GM19351 (cell line): ENCODE measurements at regions not wholly inside any gene's neighbourhood (a gene's known extent, or its start where the extent isn't known, plus 50 kb on each side); places are given as distances from the start of the nearest gene placed in this dataset.
"Not testable (repeated sequence)": the region's sequence is repeated elsewhere in the genome, so short reads cannot be mapped to it uniquely, and the experiment has no call there.

ENCODE experiments used
- ATAC-seq: cut with Tn5 transposase; IDR thresholded peaks from one replicate; pipeline ENCODE4 v1.9.1; 2021; ENCODE audit warnings: mild to moderate bottlenecking, moderate library complexity; ENCODE audit not compliant: unreplicated experiment

GRCh38 chr2:237240252-237240651, 154.6 kb downstream of the COPS8 start:
- no peak for ATAC-seq

GRCh38 chr2:237240868-237241267, 155.2 kb downstream of the COPS8 start:
- not testable (repeated sequence) for ATAC-seq

- ATAC-seq = no peak
Measured at GRCh38 chr2:237242091-237242536, 156.4 kb downstream of the COPS8 start.

- ATAC-seq = no peak
Measured at GRCh38 chr2:237243487-237243886, 157.8 kb downstream of the COPS8 start.

- ATAC-seq = no peak
Measured at GRCh38 chr2:237244178-237244577, 158.5 kb downstream of the COPS8 start.

GRCh38 chr2:237244976-237245646, 159.4 kb downstream of the COPS8 start:
- ATAC-seq = no peak

- ATAC-seq = no peak
Measured at GRCh38 chr2:237250599-237250998, 163.4 kb downstream of the COL6A3 start.

- ATAC-seq = no peak
Measured at GRCh38 chr2:237251986-237252385, 162.0 kb downstream of the COL6A3 start.

- ATAC-seq = no peak
Measured at GRCh38 chr2:237253046-237253702, 160.8 kb downstream of the COL6A3 start.

GRCh38 chr2:237254369-237254861, 159.5 kb downstream of the COL6A3 start:
- no peak for ATAC-seq

- ATAC-seq = no peak
Measured at GRCh38 chr2:237254911-237255578, 158.9 kb downstream of the COL6A3 start.

GRCh38 chr2:237256887-237257286, 157.1 kb downstream of the COL6A3 start:
- ATAC-seq = no peak

- ATAC-seq = no peak
Measured at GRCh38 chr2:237257471-237257951, 156.5 kb downstream of the COL6A3 start.

GRCh38 chr2:237258116-237258515, 155.8 kb downstream of the COL6A3 start:
- no peak for ATAC-seq

- no peak for ATAC-seq
Measured at GRCh38 chr2:237258615-237259014, 155.3 kb downstream of the COL6A3 start.

GRCh38 chr2:237259201-237259600, 154.8 kb downstream of the COL6A3 start:
- no peak for ATAC-seq

- no peak for ATAC-seq
Measured at GRCh38 chr2:237260039-237260620, 153.8 kb downstream of the COL6A3 start.

GRCh38 chr2:237260686-237261085, 153.3 kb downstream of the COL6A3 start:
- no peak for ATAC-seq

- ATAC-seq = no peak
Measured at GRCh38 chr2:237261327-237261726, 152.6 kb downstream of the COL6A3 start.

- ATAC-seq = no peak
Measured at GRCh38 chr2:237262838-237263771, 150.9 kb downstream of the COL6A3 start.
